Hepatocyte (in vitro differentiated cells): ENCODE measurements at regions not wholly inside any gene's neighbourhood (a gene's known extent, or its start where the extent isn't known, plus 50 kb on each side); places are given as distances from the start of the nearest gene placed in this dataset.

Experiments used
- EZH2 ChIP-seq: fragments of 200-600 bp; sonication (generic); IDR thresholded peaks from 2 replicates; pipeline ENCODE4 v1.6.1; 2016; ENCODE audit warnings: antibody characterized with exemption, mild to moderate bottlenecking, borderline replicate concordance
- EZH2phosphoT487 ChIP-seq: fragments of 200-600 bp; sonication (generic); IDR thresholded peaks from one replicate; pipeline ENCODE4 v1.6.1; 2018; ENCODE audit warnings: antibody characterized with exemption, mild to moderate bottlenecking, low read depth, moderate library complexity; ENCODE audit not compliant: unreplicated experiment, severe bottlenecking
- TF ChIP-seq, protein P1 (sequence below): fragments of 200-600 bp; sonication (generic); IDR thresholded peaks from 2 replicates; pipeline ENCODE4 v1.5.1; 2016; ENCODE audit warnings: antibody characterized with exemption, mild to moderate bottlenecking; ENCODE audit not compliant: poor library complexity

DNA sequence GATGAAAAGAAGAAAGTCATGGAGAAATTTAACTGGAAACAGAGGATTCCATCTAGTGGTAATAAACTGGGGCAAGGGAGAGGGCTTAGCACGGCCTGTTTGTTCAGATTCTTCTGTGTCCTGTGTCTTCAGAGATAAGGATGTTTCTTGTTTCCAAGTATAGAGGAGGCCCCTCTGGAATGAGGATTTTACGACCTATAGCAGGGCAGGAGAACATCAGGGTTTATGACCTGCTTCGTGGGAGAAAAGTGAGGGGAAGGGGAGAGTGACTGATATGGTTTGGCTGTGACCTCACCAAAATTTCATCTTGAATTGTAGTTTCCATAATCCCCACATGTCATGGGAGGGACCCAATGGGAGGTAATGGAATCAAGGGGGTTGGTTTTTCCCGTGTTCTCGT, 93.0 kb upstream of the LDB2 start:
- TF ChIP-seq, protein P1, sequence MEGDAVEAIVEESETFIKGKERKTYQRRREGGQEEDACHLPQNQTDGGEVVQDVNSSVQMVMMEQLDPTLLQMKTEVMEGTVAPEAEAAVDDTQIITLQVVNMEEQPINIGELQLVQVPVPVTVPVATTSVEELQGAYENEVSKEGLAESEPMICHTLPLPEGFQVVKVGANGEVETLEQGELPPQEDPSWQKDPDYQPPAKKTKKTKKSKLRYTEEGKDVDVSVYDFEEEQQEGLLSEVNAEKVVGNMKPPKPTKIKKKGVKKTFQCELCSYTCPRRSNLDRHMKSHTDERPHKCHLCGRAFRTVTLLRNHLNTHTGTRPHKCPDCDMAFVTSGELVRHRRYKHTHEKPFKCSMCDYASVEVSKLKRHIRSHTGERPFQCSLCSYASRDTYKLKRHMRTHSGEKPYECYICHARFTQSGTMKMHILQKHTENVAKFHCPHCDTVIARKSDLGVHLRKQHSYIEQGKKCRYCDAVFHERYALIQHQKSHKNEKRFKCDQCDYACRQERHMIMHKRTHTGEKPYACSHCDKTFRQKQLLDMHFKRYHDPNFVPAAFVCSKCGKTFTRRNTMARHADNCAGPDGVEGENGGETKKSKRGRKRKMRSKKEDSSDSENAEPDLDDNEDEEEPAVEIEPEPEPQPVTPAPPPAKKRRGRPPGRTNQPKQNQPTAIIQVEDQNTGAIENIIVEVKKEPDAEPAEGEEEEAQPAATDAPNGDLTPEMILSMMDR: no peak
- TF ChIP-seq EZH2 (no peak), EZH2phosphoT487 (no peak)
